ENCODE measurements at regions not wholly inside any gene's neighbourhood (a gene's known extent, or its start where the extent isn't known, plus 50 kb on each side); places are given as distances from the start of the nearest gene placed in this dataset.
A peak's percentile ranks its signal among the peaks of the same experiment; 100 is the strongest.

- Histone ChIP-seq H3K79me1 (ENCODE audit: low read length) (no peaks in the 10 kb centered on the region), H3K27me3 (ENCODE audit: insufficient read depth, low read length, poor library complexity) (no peaks in the 10 kb centered on the region), H3K18ac (ENCODE audit: low read length) (no peak overlapping the region), H3K27ac (ENCODE audit: low read depth, low read length) (no peak overlapping the region), H2BK120ac (ENCODE audit: low read depth, low read length) (no peak overlapping the region), H4K5ac (ENCODE audit: low read length) (no peak overlapping the region), H3K23ac (ENCODE audit: low read length) (no peak overlapping the region), H4K8ac (ENCODE audit: low read depth, low read length) (no peak overlapping the region), H2BK15ac (replicated peaks; ENCODE audit: low read depth) (no peak overlapping the region), H3K4me1 (ENCODE audit: control insufficient read depth, low read depth, low read length) (no peaks in the 10 kb centered on the region), H3K4me3 (ENCODE audit: low read length) (no peak overlapping the region), H3K56ac (ENCODE audit: low read length) (no peak overlapping the region), H3K79me2 (ENCODE audit: control insufficient read depth, insufficient read depth, low read length) (no peaks in the 10 kb centered on the region), H3K4me2 (ENCODE audit: low read length) (no peak overlapping the region), H2AK5ac (ENCODE audit: low read length) (no peak overlapping the region), H3K9ac (ENCODE audit: low read length) (no peak overlapping the region), H2BK5ac (ENCODE audit: low read length) (no peak overlapping the region), H3K36me3 (ENCODE audit: control insufficient read depth, insufficient read depth, low read length) (no peaks in the 10 kb centered on the region), H3K4ac (ENCODE audit: low read depth, low read length) (no peak overlapping the region)
- DNase-seq: no peak
Observed at GRCh38 chr3:146308222-146308621, 57.3 kb upstream of the PLSCR4 start.

- Histone ChIP-seq H3K79me1 (ENCODE audit: low read length) (no peaks in the 10 kb centered on the region), H3K4me3 (ENCODE audit: low read length) (no peak overlapping the region), H3K27ac (ENCODE audit: low read depth, low read length) (no peak overlapping the region), H3K9ac (ENCODE audit: low read length) (no peak overlapping the region), H3K4me1 (ENCODE audit: control insufficient read depth, low read depth, low read length) (no peaks in the 10 kb centered on the region), H3K18ac (ENCODE audit: low read length) (no peak overlapping the region), H3K56ac (ENCODE audit: low read length) (no peak overlapping the region), H4K8ac (ENCODE audit: low read depth, low read length) (no peak overlapping the region), H3K23ac (ENCODE audit: low read length) (no peak overlapping the region), H3K36me3 (ENCODE audit: control insufficient read depth, insufficient read depth, low read length) (no peaks in the 10 kb centered on the region), H2AK5ac (ENCODE audit: low read length) (no peak overlapping the region), H2BK120ac (ENCODE audit: low read depth, low read length) (no peak overlapping the region), H2BK15ac (replicated peaks; ENCODE audit: low read depth) (peak overlapping the region; percentile 57), H2BK5ac (ENCODE audit: low read length) (no peak overlapping the region), H3K4me2 (ENCODE audit: low read length) (no peak overlapping the region), H3K79me2 (ENCODE audit: control insufficient read depth, insufficient read depth, low read length) (no peaks in the 10 kb centered on the region), H3K4ac (ENCODE audit: low read depth, low read length) (no peak overlapping the region), H3K27me3 (ENCODE audit: insufficient read depth, low read length, poor library complexity) (no peaks in the 10 kb centered on the region), H4K5ac (ENCODE audit: low read length) (no peak overlapping the region)
- WGBS (ENCODE audit: extremely low coverage, insufficient coverage, low lambda C conversion rate): no CpG with 5 or more reads among the region's 1 CpG
- DNase-seq: no peak
Observed at GRCh38 chr3:146307456-146307725, 56.5 kb upstream of the PLSCR4 start.

GRCh38 chr3:146306656-146307455 lies 56.0 kb upstream of the PLSCR4 start:
- no peak overlapping the region for H3K18ac ChIP-seq (ENCODE audit: low read length)
- WGBS (ENCODE audit: extremely low coverage, insufficient coverage, low lambda C conversion rate): no CpG with 5 or more reads among the region's 7 CpGs

GRCh38 chr3:146305808-146306423 lies 55.0 kb upstream of the PLSCR4 start:
- H3K27me3 ChIP-seq (ENCODE audit: insufficient read depth, low read length, poor library complexity): no peaks in the 10 kb centered on the region
- H4K5ac ChIP-seq (ENCODE audit: low read length): no peak overlapping the region
- no peak overlapping the region for H2AK5ac ChIP-seq (ENCODE audit: low read length)
- H3K79me2 ChIP-seq (ENCODE audit: control insufficient read depth, insufficient read depth, low read length): no peaks in the 10 kb centered on the region
- H3K56ac ChIP-seq (ENCODE audit: low read length): no peak overlapping the region
- H3K79me1 ChIP-seq (ENCODE audit: low read length): no peaks in the 10 kb centered on the region
- no peak overlapping the region for H3K18ac ChIP-seq (ENCODE audit: low read length)
- WGBS (ENCODE audit: extremely low coverage, insufficient coverage, low lambda C conversion rate): no CpG with 5 or more reads among the region's 1 CpG
- H3K4ac ChIP-seq (ENCODE audit: low read depth, low read length): no peak overlapping the region
- no peak overlapping the region for H3K4me3 ChIP-seq (ENCODE audit: low read length)
- no peak overlapping the region for H4K8ac ChIP-seq (ENCODE audit: low read depth, low read length)
- H2BK5ac ChIP-seq (ENCODE audit: low read length): no peak overlapping the region
- no peak overlapping the region for H3K23ac ChIP-seq (ENCODE audit: low read length)
- DNase-seq: no peak
- no peak overlapping the region for H2BK120ac ChIP-seq (ENCODE audit: low read depth, low read length)
- no peak overlapping the region for H3K4me2 ChIP-seq (ENCODE audit: low read length)
- H2BK15ac ChIP-seq (replicated peaks; ENCODE audit: low read depth): no peak overlapping the region
- H3K36me3 ChIP-seq (ENCODE audit: control insufficient read depth, insufficient read depth, low read length): no peaks in the 10 kb centered on the region
- H3K27ac ChIP-seq (ENCODE audit: low read depth, low read length): no peak overlapping the region
- H3K4me1 ChIP-seq (ENCODE audit: control insufficient read depth, low read depth, low read length): no peaks in the 10 kb centered on the region
- H3K9ac ChIP-seq (ENCODE audit: low read length): no peak overlapping the region

More at GRCh38 chr3:146306656-146307455, 56.0 kb upstream of the PLSCR4 start:
- H2BK15ac ChIP-seq (replicated peaks; ENCODE audit: low read depth): peak overlapping the region; percentile 57
- no peak overlapping the region for H3K23ac ChIP-seq (ENCODE audit: low read length)
- DNase-seq: no peak
- no peak overlapping the region for H3K4me2 ChIP-seq (ENCODE audit: low read length)
- no peak overlapping the region for H3K56ac ChIP-seq (ENCODE audit: low read length)
- H3K36me3 ChIP-seq (ENCODE audit: control insufficient read depth, insufficient read depth, low read length): no peaks in the 10 kb centered on the region
- no peak overlapping the region for H2BK5ac ChIP-seq (ENCODE audit: low read length)
- H3K79me1 ChIP-seq (ENCODE audit: low read length): no peaks in the 10 kb centered on the region
- no peak overlapping the region for H4K8ac ChIP-seq (ENCODE audit: low read depth, low read length)
- no peak overlapping the region for H3K27ac ChIP-seq (ENCODE audit: low read depth, low read length)
- no peaks in the 10 kb centered on the region for H3K79me2 ChIP-seq (ENCODE audit: control insufficient read depth, insufficient read depth, low read length)
- H3K9ac ChIP-seq (ENCODE audit: low read length): no peak overlapping the region
- no peaks in the 10 kb centered on the region for H3K4me1 ChIP-seq (ENCODE audit: control insufficient read depth, low read depth, low read length)
- no peak overlapping the region for H3K4me3 ChIP-seq (ENCODE audit: low read length)
- H3K4ac ChIP-seq (ENCODE audit: low read depth, low read length): no peak overlapping the region
- H2AK5ac ChIP-seq (ENCODE audit: low read length): no peak overlapping the region
- no peaks in the 10 kb centered on the region for H3K27me3 ChIP-seq (ENCODE audit: insufficient read depth, low read length, poor library complexity)
- no peak overlapping the region for H2BK120ac ChIP-seq (ENCODE audit: low read depth, low read length)
- no peak overlapping the region for H4K5ac ChIP-seq (ENCODE audit: low read length)

GRCh38 chr3:146300768-146301167 lies 49.9 kb upstream of the PLSCR4 start:
- Histone ChIP-seq H3K9ac (ENCODE audit: low read length) (no peak overlapping the region), H3K27ac (ENCODE audit: low read depth, low read length) (no peak overlapping the region)

More at GRCh38 chr3:146300768-146301167, 49.9 kb upstream of the PLSCR4 start:
- H2BK120ac ChIP-seq (ENCODE audit: low read depth, low read length): no peak overlapping the region
- H3K18ac ChIP-seq (ENCODE audit: low read length): no peak overlapping the region
- H3K4me2 ChIP-seq (ENCODE audit: low read length): no peak overlapping the region
- no peak overlapping the region for H4K8ac ChIP-seq (ENCODE audit: low read depth, low read length)
- H4K5ac ChIP-seq (ENCODE audit: low read length): no peak overlapping the region
- H2AK5ac ChIP-seq (ENCODE audit: low read length): no peak overlapping the region
- no peaks in the 10 kb centered on the region for H3K79me2 ChIP-seq (ENCODE audit: control insufficient read depth, insufficient read depth, low read length)
- no peaks in the 10 kb centered on the region for H3K79me1 ChIP-seq (ENCODE audit: low read length)
- no peaks in the 10 kb centered on the region for H3K36me3 ChIP-seq (ENCODE audit: control insufficient read depth, insufficient read depth, low read length)
- no peak overlapping the region for H2BK5ac ChIP-seq (ENCODE audit: low read length)
- no peak overlapping the region for H2BK15ac ChIP-seq (replicated peaks; ENCODE audit: low read depth)
- no peak for DNase-seq
- peaks cover 1% of the 10 kb centered on the region for H3K4me1 ChIP-seq (ENCODE audit: control insufficient read depth, low read depth, low read length)
- no peak overlapping the region for H3K4ac ChIP-seq (ENCODE audit: low read depth, low read length)
- WGBS (ENCODE audit: extremely low coverage, insufficient coverage, low lambda C conversion rate): no CpG with 5 or more reads among the region's 1 CpG
- H3K56ac ChIP-seq (ENCODE audit: low read length): no peak overlapping the region
- H3K4me3 ChIP-seq (ENCODE audit: low read length): no peak overlapping the region
- no peaks in the 10 kb centered on the region for H3K27me3 ChIP-seq (ENCODE audit: insufficient read depth, low read length, poor library complexity)
- no peak overlapping the region for H3K23ac ChIP-seq (ENCODE audit: low read length)
